Activated B cell treated with CpG ODN at 0.5 μM for 24 hours (primary cell): ENCODE measurements at regions not wholly inside any gene's neighbourhood (a gene's known extent, or its start where the extent isn't known, plus 50 kb on each side); places are given as distances from the start of the nearest gene placed in this dataset.
A peak's percentile ranks its signal among the peaks of the same experiment; 100 is the strongest.

Source experiments
- ATAC-seq: fragments of 200-7000 bp; cut with Tn5 transposase; one replicate; pipeline ENCODE4 v1.10.0; 2021; ENCODE audit warnings: low read depth, mild to moderate bottlenecking, moderate library complexity
- CTCF ChIA-PET: fragments of 350-600 bp; sonication (Branson Sonifier 250); formaldehyde crosslinking; loops from one replicate; lab custom pipeline; 2021; ENCODE audit warnings: antibody characterized with exemption; lab: Charles Lee
- POLR2A ChIA-PET: fragments of 350-600 bp; sonication (Branson Sonifier 250); formaldehyde crosslinking; loops from one replicate; lab custom pipeline; 2021; ENCODE audit warnings: antibody characterized with exemption; lab: Charles Lee
- DNase-seq: peaks from one replicate; pipeline ENCODE4 v3.0.0; 2022
- H3K27ac Mint-ChIP-seq: one replicate; pipeline ENCODE4 v1.8.0; 2020; ENCODE audit warnings: mixed read lengths
- H3K27me3 Mint-ChIP-seq: one replicate; pipeline ENCODE4 v1.8.0; 2021; ENCODE audit warnings: mixed read lengths
- H3K36me3 Mint-ChIP-seq: one replicate; pipeline ENCODE4 v1.8.0; 2021; ENCODE audit warnings: low read depth, mixed read lengths
- H3K4me1 Mint-ChIP-seq: one replicate; pipeline ENCODE4 v1.8.0; 2021; ENCODE audit warnings: mixed read lengths
- H3K4me3 Mint-ChIP-seq: one replicate; pipeline ENCODE4 v1.8.0; 2020; ENCODE audit warnings: mild to moderate bottlenecking, mixed read lengths
- H3K9me3 Mint-ChIP-seq: one replicate; pipeline ENCODE4 v1.8.0; 2020; ENCODE audit warnings: mixed read lengths
- CTCF ChIP-seq: fragments of 200-600 bp; IDR thresholded peaks from one replicate; pipeline ENCODE4 v1.8.0; 2022; ENCODE audit warnings: antibody characterized with exemption, mild to moderate bottlenecking
- intact Hi-C: fragments of 100-400 bp; cut with micrococcal nuclease; formaldehyde crosslinking; loops from one replicate; pipeline ENCODE4 v1.15.1; 2024

- CTCF ChIA-PET: interaction anchor here (1.0 kb wide), 1 partner anchor 130 kb away, joined by 4 read pairs; no protein-coding TSS in a partner anchor
- POLR2A ChIA-PET: interaction anchor here (0.6 to 0.8 kb wide), 3 partner anchors 21 to 187 kb away, joined by 7 to 8 read pairs (median 8); no protein-coding TSS in a partner anchor
- ATAC-seq: peak; percentile 14
- no peaks in the 10 kb centered on the region for H3K36me3 Mint-ChIP-seq
- no peak for TF ChIP-seq CTCF
- H3K4me3 Mint-ChIP-seq: no peak overlapping the region
- H3K9me3 Mint-ChIP-seq: no peaks in the 10 kb centered on the region
- no peaks in the 10 kb centered on the region for H3K27me3 Mint-ChIP-seq
- H3K4me1 Mint-ChIP-seq: peaks cover 15% of the 10 kb centered on the region
- DNase-seq: no peak
- intact Hi-C loops: no loop called here
- no peak overlapping the region for H3K27ac Mint-ChIP-seq
These were observed 74.1 kb upstream of the RALY start for GRCh38 chr20:33919653-33920052.

GRCh38 chr20:33922224-33922623 is 71.5 kb upstream of the RALY start:
- H3K27ac Mint-ChIP-seq: no peak overlapping the region
- DNase-seq: no peak
- H3K27me3 Mint-ChIP-seq: peaks cover 3% of the 10 kb centered on the region
- CTCF ChIA-PET: no interaction called here
- POLR2A ChIA-PET: no interaction called here
- no peaks in the 10 kb centered on the region for H3K36me3 Mint-ChIP-seq
- intact Hi-C loops: no loop called here
- no peak overlapping the region for H3K4me3 Mint-ChIP-seq
- ATAC-seq: no peak
- H3K9me3 Mint-ChIP-seq: no peaks in the 10 kb centered on the region
- peaks cover 15% of the 10 kb centered on the region for H3K4me1 Mint-ChIP-seq
- TF ChIP-seq CTCF: no peak

- intact Hi-C loops: no loop called here
- Mint-ChIP-seq H3K4me3 (no peak overlapping the region), H3K27ac (no peak overlapping the region), H3K36me3 (no peaks in the 10 kb centered on the region), H3K27me3 (peaks cover 3% of the 10 kb centered on the region), H3K9me3 (no peaks in the 10 kb centered on the region), H3K4me1 (peaks cover 6% of the 10 kb centered on the region)
- ChIA-PET POLR2A (no interaction called here), CTCF (no interaction called here)
- no peak for TF ChIP-seq CTCF
- ATAC-seq (no peak), DNase-seq (no peak)
These were observed 70.0 kb upstream of the RALY start for GRCh38 chr20:33923740-33924139.

- ATAC-seq (no peak), DNase-seq (no peak)
- Mint-ChIP-seq H3K27ac (no peak overlapping the region), H3K9me3 (no peaks in the 10 kb centered on the region), H3K36me3 (no peaks in the 10 kb centered on the region), H3K4me1 (no peaks in the 10 kb centered on the region), H3K4me3 (no peak overlapping the region), H3K27me3 (peaks cover 3% of the 10 kb centered on the region)
- POLR2A ChIA-PET: no interaction called here
- no peak for TF ChIP-seq CTCF
- intact Hi-C loops: no loop called here
- CTCF ChIA-PET: no interaction called here
These were observed 67.8 kb upstream of the RALY start for GRCh38 chr20:33925867-33926266.

GRCh38 chr20:33926425-33926824 is 67.3 kb upstream of the RALY start:
- Mint-ChIP-seq H3K27me3 (peaks cover 3% of the 10 kb centered on the region), H3K4me1 (no peaks in the 10 kb centered on the region), H3K9me3 (no peaks in the 10 kb centered on the region), H3K36me3 (no peaks in the 10 kb centered on the region), H3K4me3 (no peak overlapping the region), H3K27ac (no peak overlapping the region)
- intact Hi-C loops: no loop called here
- POLR2A ChIA-PET: no interaction called here
- CTCF ChIA-PET: no interaction called here
- TF ChIP-seq CTCF: no peak
- ATAC-seq (no peak), DNase-seq (no peak)
